HG03175 (cell line): ENCODE measurements at regions not wholly inside any gene's neighbourhood (a gene's known extent, or its start where the extent isn't known, plus 50 kb on each side); places are given as distances from the start of the nearest gene placed in this dataset.
"Not testable (repeated sequence)": the region's sequence is repeated elsewhere in the genome, so short reads cannot be mapped to it uniquely, and the experiment has no call there.

Experiments used
- ATAC-seq: cut with Tn5 transposase; IDR thresholded peaks from one replicate; pipeline ENCODE4 v1.9.1; 2021; ENCODE audit warnings: mild to moderate bottlenecking, moderate library complexity; ENCODE audit not compliant: unreplicated experiment

GRCh38 chr15:70378126-70379031 lies 280.7 kb upstream of the TLE3 start:
- no peak for ATAC-seq

DNA sequence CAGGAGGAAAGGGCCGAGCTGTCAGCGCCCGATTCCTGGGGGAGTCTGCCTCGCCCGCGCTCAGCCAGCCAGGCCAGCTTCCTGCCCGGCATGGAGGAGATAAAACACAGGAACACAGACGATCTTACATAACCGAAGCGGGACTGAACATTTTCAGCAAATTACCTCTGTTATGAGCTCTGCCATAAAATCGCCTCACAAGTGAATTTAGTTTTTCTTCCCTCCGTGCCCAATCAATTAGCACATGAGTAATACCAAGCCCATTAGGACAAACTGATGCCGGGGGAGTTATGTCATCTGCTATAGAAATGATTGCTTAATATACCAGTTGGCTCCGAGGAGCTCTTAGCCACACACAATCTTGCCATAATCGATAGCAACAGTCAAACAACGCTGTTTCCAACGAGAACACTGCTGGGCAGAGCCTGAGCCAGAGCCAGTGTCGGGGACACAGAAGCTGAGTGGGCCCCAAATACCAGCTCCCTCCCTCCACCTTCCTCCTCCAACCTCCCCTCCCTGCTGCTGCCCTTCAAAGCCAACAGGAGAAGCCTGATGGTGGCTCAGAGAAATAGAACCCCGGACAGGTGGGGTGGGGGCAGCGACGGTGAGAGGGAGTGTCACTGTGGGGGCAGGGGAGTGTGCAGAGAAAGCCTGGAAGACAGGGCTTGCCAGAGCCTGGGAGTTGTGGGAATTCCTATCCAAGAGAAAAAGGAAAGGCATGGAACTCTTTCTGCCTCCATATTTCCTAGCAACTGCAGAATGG lies 279.4 kb upstream of the TLE3 start:
- ATAC-seq = no peak

DNA sequence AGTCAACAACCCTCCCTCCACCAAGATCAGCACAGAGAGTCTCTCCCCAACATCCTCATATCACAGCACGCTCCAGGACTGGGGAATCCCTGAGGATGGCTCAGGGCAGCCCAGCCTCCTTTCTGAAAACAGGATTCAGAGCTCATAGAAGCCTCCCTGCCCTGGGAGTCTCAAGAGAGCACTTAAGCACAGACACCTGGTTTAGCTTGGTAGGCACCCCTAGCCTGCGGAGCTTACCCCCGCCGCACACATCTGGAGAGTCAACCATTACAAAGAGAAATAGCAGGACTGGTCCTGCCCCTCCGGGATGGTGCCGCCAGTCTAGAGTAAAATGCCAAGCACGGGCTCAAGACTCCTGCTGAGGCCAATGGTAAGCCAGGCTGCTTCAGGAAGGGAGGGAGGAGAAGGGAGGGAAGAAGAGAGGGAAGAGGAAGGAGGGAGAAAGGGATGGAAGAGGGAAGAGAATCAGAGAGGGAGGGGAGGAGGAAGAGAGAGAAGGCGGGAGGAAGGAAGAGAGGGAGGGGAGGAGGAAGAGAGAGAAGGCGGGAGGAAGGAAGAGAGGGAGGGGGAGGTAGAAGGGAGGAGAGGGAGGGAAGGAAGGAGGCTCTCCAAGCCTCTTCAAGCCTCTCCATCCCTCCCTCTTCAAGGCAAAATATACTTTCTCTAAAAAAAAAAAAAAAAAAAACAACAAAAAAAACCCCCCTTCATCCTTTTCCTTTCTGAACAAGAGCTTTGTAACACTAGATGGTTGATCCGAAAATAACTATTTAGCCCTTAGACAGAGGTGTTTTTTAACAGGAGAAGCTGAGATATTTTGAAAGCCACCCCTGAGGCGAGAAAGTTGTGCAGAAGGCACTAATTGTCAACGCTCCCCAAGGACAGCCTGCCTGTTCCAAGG lies 278.6 kb upstream of the TLE3 start:
- no peak for ATAC-seq

DNA sequence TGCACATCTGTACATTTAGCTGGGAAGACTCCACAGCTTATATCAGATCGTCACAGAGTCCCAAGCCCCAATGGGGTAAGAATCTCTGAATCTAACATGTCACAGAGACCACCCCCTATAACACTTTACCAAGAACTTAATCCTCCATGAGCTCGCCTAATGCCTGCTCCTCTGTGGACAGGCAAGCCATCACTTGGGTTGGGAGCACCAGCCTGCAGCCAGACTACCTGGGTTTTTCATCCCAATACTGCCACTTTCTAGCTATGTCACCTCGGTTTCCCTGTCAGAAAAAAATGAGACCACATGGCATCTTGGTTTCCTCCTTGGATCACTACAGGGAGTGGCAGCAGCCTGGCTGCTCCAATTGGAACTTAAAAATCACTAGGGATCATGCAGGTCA lies 277.9 kb upstream of the TLE3 start:
- ATAC-seq = no peak

DNA sequence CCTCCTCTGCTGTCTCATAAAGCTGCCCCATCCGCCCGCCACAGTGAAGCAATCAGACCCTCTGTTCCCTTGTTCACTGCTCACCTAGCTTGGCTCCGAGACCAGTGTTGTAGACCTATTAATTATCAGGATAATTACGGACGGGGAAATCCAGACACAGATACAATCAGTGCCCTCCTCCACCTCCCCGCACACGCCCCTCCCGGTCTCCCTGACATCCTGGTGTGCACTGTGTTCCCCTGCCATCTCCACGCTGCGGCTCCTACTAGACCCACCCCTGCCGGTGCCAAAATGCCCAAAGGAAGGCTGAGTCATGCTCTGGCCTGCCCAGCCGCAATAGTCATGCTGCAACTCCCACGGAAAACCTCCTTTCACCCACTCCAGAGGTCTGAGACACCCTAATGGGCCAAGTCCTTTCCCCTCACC lies 277.3 kb upstream of the TLE3 start:
- no peak for ATAC-seq

DNA sequence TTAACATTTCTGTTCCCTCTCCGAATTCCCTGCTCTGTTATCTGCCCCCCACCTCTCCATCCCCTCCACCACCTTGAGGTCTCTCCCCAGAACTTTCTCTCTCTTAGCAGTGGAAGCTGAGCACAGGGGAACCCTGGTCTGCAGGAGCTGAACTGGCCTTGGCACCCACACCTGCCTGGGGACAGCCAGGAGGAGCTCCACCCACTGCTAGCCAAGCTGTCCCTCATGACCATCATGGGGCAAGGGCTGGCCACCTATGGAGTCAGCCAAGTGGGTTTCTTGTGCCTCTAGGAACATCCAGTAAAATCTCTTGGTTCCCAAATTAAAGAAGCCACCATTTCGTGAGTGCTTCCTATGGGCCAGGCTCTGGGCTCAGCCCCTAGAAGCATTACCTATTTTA lies 276.4 kb upstream of the TLE3 start:
- no peak for ATAC-seq

GRCh38 chr15:70373439-70373838 lies 275.7 kb upstream of the TLE3 start:
- not testable (repeated sequence) for ATAC-seq

DNA sequence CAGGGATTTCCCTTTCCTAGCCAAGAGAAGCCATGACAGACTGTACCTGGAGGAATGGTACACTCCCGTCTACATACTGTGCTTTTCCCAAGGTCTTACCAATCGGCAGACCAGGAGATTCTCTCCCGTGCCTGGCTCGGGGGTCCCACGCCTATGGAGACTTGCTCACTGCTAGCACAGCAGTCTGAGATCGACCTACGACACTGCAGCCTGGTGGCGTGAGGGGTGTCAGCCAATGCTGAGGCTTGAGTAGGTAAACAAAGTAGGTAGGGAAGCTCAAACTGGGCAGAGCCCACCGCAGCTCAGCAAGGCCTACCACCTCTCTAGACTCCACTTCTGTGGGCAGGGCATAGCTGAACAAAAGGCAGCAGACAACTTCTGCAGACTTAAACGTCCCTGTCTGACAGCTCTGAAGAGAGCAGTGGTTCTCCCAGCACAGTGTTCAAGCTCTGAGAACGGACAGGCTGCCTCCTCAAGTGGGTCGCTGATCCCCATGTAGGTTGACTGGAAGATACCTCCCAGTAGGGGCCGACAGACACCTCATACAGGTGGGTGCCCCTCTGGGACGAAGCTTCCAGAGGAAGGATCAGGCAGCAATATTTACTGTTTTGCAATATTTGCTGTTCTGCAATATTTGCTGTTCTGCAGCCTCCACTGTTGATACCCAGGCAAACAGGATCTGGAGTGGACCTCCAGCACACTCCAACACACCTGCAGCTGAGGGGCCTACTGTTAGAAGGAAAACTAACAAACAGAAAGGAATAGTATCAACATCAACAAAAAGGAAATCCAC lies 270.4 kb upstream of the TLE3 start:
- not testable (repeated sequence) for ATAC-seq

- ATAC-seq = not testable (repeated sequence)
These were observed 266.3 kb upstream of the TLE3 start for GRCh38 chr15:70364023-70364422.

- ATAC-seq = no peak
These were observed 265.2 kb upstream of the TLE3 start for GRCh38 chr15:70362886-70363285.

DNA sequence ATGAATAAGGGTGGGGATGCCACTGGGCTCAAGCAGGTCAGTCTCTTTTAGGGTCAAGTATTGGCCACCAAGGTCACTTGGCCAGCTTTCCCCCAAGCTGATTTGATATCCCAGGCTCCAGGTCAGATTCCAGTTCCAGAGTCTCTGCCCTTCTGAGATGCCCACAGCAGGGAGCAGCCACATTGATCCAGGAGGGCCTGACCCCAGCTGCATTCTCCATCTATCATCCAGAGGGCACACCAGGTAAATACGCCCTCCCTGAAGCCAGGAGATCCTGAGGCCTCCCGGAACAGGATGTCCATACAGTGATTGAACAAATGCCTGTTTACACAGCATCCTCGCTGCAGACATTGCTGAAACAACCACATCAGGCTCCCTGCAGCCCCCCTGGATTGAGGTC lies 264.6 kb upstream of the TLE3 start:
- no peak for ATAC-seq

DNA sequence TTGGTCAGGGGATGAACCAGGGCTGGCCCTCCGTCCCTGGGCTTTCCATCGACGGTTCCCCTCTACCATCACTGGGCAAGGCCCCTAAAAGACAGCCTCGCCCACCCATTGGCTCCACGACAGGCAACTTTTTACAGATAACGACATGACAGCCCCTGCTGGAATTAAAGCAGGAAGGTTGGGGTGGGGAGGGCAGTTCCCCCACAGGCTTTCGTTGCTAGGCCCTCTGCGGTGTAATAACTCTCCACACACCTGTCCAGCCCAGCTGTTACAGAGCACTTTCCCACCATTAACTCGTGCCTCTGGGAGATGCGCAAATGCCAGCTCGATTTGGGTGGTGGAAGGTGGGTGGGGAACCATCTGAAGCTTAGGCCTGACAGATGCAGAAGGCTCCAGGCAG lies 264.2 kb upstream of the TLE3 start:
- ATAC-seq = no peak

DNA sequence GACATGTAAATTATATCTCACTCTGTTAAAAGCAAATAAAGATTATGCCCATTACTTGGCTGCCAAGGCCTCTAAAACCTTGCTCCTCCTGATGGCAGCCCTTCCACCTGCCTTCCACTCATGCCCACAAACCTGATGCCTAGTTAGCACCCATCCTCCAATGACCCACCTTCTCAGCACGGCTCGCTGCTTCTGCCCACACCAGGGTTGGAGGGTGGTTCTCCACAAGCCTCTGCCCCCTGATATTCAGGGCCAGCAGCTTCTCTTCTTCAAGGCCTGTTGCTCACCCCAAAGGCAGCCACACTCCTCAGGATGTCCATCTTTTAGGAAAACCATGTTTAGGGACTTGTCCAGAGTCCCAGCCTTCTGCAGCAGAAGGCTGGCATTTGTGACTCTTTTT lies 263.4 kb upstream of the TLE3 start:
- ATAC-seq = no peak

GRCh38 chr15:70358871-70359647 lies 261.3 kb upstream of the TLE3 start:
- ATAC-seq = no peak

GRCh38 chr15:70358011-70358819 lies 260.5 kb upstream of the TLE3 start:
- ATAC-seq = no peak

- ATAC-seq = no peak
These were observed 259.7 kb upstream of the TLE3 start for GRCh38 chr15:70357453-70357852.

GRCh38 chr15:70356919-70357318 lies 259.2 kb upstream of the TLE3 start:
- no peak for ATAC-seq

GRCh38 chr15:70356062-70356860 lies 258.5 kb upstream of the TLE3 start:
- no peak for ATAC-seq
